Neural progenitor cell (in vitro differentiated cells): ENCODE measurements at regions not wholly inside any gene's neighbourhood (a gene's known extent, or its start where the extent isn't known, plus 50 kb on each side); places are given as distances from the start of the nearest gene placed in this dataset.

ENCODE experiments used
- CTCF ChIP-seq: fragments of 200-600 bp; sonication (generic); IDR thresholded peaks from 2 replicates; pipeline ENCODE4 v1.5.1; 2017; ENCODE audit warnings: antibody characterized with exemption, mild to moderate bottlenecking
- EZH2 ChIP-seq: fragments of 200-600 bp; sonication (generic); IDR thresholded peaks from 2 replicates; pipeline ENCODE4 v1.6.1; 2017; ENCODE audit warnings: antibody characterized with exemption, mild to moderate bottlenecking, moderate library complexity

DNA sequence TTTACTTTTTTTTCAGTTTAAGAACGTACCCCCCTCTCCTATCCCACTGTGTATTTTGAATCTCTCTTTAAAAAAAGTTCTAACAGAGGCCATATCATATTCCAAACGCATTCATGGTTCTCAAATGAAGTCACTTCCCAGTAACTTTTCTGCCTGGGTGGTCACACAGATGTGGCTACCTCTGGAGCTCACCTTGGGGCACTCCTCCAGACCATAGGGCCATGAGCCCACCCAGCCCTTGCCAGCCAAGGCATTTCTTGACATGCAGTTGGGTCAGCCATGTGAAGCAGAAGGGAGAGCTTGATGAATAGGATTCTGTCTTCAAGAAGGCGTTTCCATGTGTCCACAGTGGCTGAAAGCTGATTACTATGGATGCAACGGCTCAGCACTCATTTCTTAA is 239.3 kb downstream of the RAB11FIP2 start:
- TF ChIP-seq CTCF (no peak), EZH2 (no peak)
